NCI-H2171 (cell line): ENCODE measurements at regions not wholly inside any gene's neighbourhood (a gene's known extent, or its start where the extent isn't known, plus 50 kb on each side); places are given as distances from the start of the nearest gene placed in this dataset.

Source experiments
- DNase-seq: peaks from one replicate; lab custom pipeline; 2025; lab: John Stamatoyannopoulos, UW

GRCh38 chr20:50376888-50377459 is 133.2 kb upstream of the PTPN1 start:
- DNase-seq = no peak

- DNase-seq = no peak
These were observed 131.8 kb upstream of the PTPN1 start for GRCh38 chr20:50378170-50379000.

- no peak for DNase-seq
These were observed 130.9 kb upstream of the PTPN1 start for GRCh38 chr20:50379049-50379990.

GRCh38 chr20:50379991-50380696 is 130.0 kb upstream of the PTPN1 start:
- DNase-seq = no peak

- no peak for DNase-seq
These were observed 129.5 kb upstream of the PTPN1 start for GRCh38 chr20:50380697-50381040.

GRCh38 chr20:50381075-50381732 is 129.0 kb upstream of the PTPN1 start:
- DNase-seq = no peak

- DNase-seq = no peak
These were observed 128.2 kb upstream of the PTPN1 start for GRCh38 chr20:50381771-50382593.

- no peak for DNase-seq
These were observed 124.2 kb upstream of the PTPN1 start for GRCh38 chr20:50385733-50386640.

GRCh38 chr20:50386641-50386960 is 123.6 kb upstream of the PTPN1 start:
- no peak for DNase-seq

- DNase-seq = no peak
These were observed 122.8 kb upstream of the PTPN1 start for GRCh38 chr20:50387218-50387995.

- no peak for DNase-seq
These were observed 122.2 kb upstream of the PTPN1 start for GRCh38 chr20:50387996-50388332.

- no peak for DNase-seq
These were observed 121.3 kb upstream of the PTPN1 start for GRCh38 chr20:50388733-50389437.

GRCh38 chr20:50389438-50389807 is 120.8 kb upstream of the PTPN1 start:
- no peak for DNase-seq

- DNase-seq = no peak
These were observed 120.1 kb upstream of the PTPN1 start for GRCh38 chr20:50389808-50390684.

- DNase-seq = no peak
These were observed 119.3 kb upstream of the PTPN1 start for GRCh38 chr20:50390685-50391443.

GRCh38 chr20:50391444-50392137 is 118.6 kb upstream of the PTPN1 start:
- no peak for DNase-seq
